Panc1 (cell line): ENCODE measurements at regions not wholly inside any gene's neighbourhood (a gene's known extent, or its start where the extent isn't known, plus 50 kb on each side); places are given as distances from the start of the nearest gene placed in this dataset.

Experiments
- ATAC-seq: fragments of 200-7000 bp; cut with Tn5 transposase; 2 replicates; pipeline ENCODE4 v1.9.1; 2020; ENCODE audit warnings: mild to moderate bottlenecking, moderate library complexity
- BruUV-seq: library from RNA; stranded (reverse); fragments of 400-500 nt; replicated peaks from 2 replicates; lab custom pipeline; 2021; lab: Mats Ljungman, UMichigan
- CTCF ChIA-PET: fragments of 300-600 bp; sonication (Branson Sonifier 250); formaldehyde crosslinking; loops from one replicate; lab custom pipeline; 2022; ENCODE audit warnings: antibody characterized with exemption; lab: Charles Lee
- POLR2A ChIA-PET: fragments of 300-600 bp; sonication (Branson Sonifier 250); formaldehyde crosslinking; loops from one replicate; lab custom pipeline; 2022; ENCODE audit warnings: antibody characterized with exemption; lab: Charles Lee
- DNase-seq: peaks from one replicate; pipeline ENCODE4 v3.0.0-alpha.2; 2010; ENCODE audit warnings: low read depth, low spot score
- H3K27ac ChIP-seq: 2 replicates; pipeline ENCODE4 v1.5.1; 2011; ENCODE audit warnings: mild to moderate bottlenecking, low read length, inconsistent platforms
- H3K27me3 ChIP-seq: fragments of 200-500 bp; sonication (Bioruptor generic); 2 replicates; pipeline ENCODE4 v1.6.0; 2014; ENCODE audit warnings: low read length, inconsistent platforms; ENCODE audit not compliant: control insufficient read depth, insufficient read depth
- H3K36me3 ChIP-seq: fragments of 200-500 bp; sonication (Bioruptor generic); 2 replicates; pipeline ENCODE4 v1.5.1; 2014; ENCODE audit warnings: inconsistent platforms, mild to moderate bottlenecking, low read length, moderate library complexity; ENCODE audit not compliant: control insufficient read depth, insufficient read depth
- H3K4me1 ChIP-seq: 2 replicates; pipeline ENCODE4 v1.5.1; 2011; ENCODE audit warnings: inconsistent platforms, mild to moderate bottlenecking, low read length, moderate library complexity; ENCODE audit not compliant: control insufficient read depth, insufficient read depth
- H3K4me3 ChIP-seq, 2 experiments: 2 replicates each; pipeline ENCODE4 v1.5.1; 2011 to 2012; ENCODE audit warnings: low read depth in 2 of 2, low read length in 2 of 2, mild to moderate bottlenecking in 2 of 2, inconsistent platforms in 1 of 2, moderate library complexity in 1 of 2
- H3K9me3 ChIP-seq: fragments of 200-500 bp; sonication (Bioruptor generic); 2 replicates; pipeline ENCODE4 v1.5.1; 2014; ENCODE audit warnings: low read depth, mild to moderate bottlenecking, inconsistent platforms, low read length, moderate library complexity; ENCODE audit not compliant: control insufficient read depth, insufficient read depth
- POLR2AphosphoS5 ChIP-seq: IDR thresholded peaks from 2 replicates; pipeline ENCODE4 v1.6.1; 2012; ENCODE audit warnings: mild to moderate bottlenecking, low read depth, low read length, moderate library complexity
- SIN3A ChIP-seq: IDR thresholded peaks from 2 replicates; pipeline ENCODE4 v1.6.1; 2012; ENCODE audit warnings: low read depth, mild to moderate bottlenecking, low read length, moderate library complexity, borderline replicate concordance; ENCODE audit not compliant: insufficient read depth
- TCF7L2 ChIP-seq: IDR thresholded peaks from 2 replicates; pipeline ENCODE4 v1.6.1; 2011; ENCODE audit warnings: mild to moderate bottlenecking, low read depth, low read length, inconsistent platforms
- in situ Hi-C: cut with HindIII; loops from 2 replicates; pipeline ENCODE4 v1.10.0; 2016; ENCODE audit warnings: low sequenced_read_pairs, low pct_unique_long_range_greater_than_20kb
- intact Hi-C: fragments of 100-400 bp; cut with micrococcal nuclease; formaldehyde crosslinking; loops from one replicate; pipeline ENCODE4 v1.10.0; 2022; ENCODE audit not compliant: unreplicated experiment
- TF ChIP-seq, protein P1 (sequence below), 2 experiments: IDR thresholded peaks; 2 replicates each; pipeline ENCODE4 v1.6.1; 2011 to 2012; ENCODE audit warnings: low read depth in 2 of 2, control low read depth in 1 of 2, low read length in 1 of 2, mild to moderate bottlenecking in 1 of 2, moderate library complexity in 1 of 2; ENCODE audit not compliant: insufficient read depth in 1 of 2
- TF ChIP-seq, protein P2 (sequence below): fragments of 450-650 bp; IDR thresholded peaks from 2 replicates; pipeline ENCODE4 v1.5.1; 2017; ENCODE audit warnings: mild to moderate bottlenecking

DNA sequence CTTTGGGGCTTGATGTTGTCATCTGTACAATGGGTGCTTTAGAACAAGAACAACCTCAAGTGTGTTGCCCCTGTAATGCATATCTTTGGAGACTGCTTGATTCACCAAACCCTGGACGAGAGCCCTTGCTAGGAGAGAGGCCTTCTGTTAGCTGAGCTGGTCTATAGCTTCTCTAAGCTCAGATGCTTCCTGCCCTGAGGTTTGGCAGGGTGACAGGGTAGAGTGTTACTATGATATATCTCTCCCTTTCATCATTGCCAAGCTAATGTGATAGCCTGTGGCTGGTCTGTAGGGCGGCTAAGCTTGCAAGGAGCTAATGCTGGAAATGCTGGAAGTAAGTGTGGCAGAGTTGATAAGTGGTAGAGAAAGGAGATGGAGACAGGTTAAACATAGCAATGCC is 364.1 kb downstream of the RPS24 start:
- no TSS peak for BruUV-seq
- no peak for ATAC-seq
- POLR2A ChIA-PET = no interaction called here
- intact Hi-C loops (no loop called here), in situ Hi-C loops (no loop called here)
- Histone ChIP-seq H3K36me3 (no peaks in the 10 kb centered on the region), H3K4me3 (no peak overlapping the region), H3K27me3 (peaks cover 6% of the 10 kb centered on the region; the same call in 1 of the 2 replicates), H3K27ac (no peak overlapping the region), H3K9me3 (no peaks in the 10 kb centered on the region), H3K4me1 (no peaks in the 10 kb centered on the region)
- CTCF ChIA-PET = no interaction called here
- TF ChIP-seq TCF7L2 (no peak), SIN3A (no peak), POLR2AphosphoS5 (no peak)
- TF ChIP-seq, protein P1, sequence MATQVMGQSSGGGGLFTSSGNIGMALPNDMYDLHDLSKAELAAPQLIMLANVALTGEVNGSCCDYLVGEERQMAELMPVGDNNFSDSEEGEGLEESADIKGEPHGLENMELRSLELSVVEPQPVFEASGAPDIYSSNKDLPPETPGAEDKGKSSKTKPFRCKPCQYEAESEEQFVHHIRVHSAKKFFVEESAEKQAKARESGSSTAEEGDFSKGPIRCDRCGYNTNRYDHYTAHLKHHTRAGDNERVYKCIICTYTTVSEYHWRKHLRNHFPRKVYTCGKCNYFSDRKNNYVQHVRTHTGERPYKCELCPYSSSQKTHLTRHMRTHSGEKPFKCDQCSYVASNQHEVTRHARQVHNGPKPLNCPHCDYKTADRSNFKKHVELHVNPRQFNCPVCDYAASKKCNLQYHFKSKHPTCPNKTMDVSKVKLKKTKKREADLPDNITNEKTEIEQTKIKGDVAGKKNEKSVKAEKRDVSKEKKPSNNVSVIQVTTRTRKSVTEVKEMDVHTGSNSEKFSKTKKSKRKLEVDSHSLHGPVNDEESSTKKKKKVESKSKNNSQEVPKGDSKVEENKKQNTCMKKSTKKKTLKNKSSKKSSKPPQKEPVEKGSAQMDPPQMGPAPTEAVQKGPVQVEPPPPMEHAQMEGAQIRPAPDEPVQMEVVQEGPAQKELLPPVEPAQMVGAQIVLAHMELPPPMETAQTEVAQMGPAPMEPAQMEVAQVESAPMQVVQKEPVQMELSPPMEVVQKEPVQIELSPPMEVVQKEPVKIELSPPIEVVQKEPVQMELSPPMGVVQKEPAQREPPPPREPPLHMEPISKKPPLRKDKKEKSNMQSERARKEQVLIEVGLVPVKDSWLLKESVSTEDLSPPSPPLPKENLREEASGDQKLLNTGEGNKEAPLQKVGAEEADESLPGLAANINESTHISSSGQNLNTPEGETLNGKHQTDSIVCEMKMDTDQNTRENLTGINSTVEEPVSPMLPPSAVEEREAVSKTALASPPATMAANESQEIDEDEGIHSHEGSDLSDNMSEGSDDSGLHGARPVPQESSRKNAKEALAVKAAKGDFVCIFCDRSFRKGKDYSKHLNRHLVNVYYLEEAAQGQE (IDR thresholded peaks at IDR 0.05; ENCODE audit: insufficient read depth in 1 of 2, low read depth in 2 of 2, low read length in 1 of 2) = no peak
- TF ChIP-seq, protein P2, sequence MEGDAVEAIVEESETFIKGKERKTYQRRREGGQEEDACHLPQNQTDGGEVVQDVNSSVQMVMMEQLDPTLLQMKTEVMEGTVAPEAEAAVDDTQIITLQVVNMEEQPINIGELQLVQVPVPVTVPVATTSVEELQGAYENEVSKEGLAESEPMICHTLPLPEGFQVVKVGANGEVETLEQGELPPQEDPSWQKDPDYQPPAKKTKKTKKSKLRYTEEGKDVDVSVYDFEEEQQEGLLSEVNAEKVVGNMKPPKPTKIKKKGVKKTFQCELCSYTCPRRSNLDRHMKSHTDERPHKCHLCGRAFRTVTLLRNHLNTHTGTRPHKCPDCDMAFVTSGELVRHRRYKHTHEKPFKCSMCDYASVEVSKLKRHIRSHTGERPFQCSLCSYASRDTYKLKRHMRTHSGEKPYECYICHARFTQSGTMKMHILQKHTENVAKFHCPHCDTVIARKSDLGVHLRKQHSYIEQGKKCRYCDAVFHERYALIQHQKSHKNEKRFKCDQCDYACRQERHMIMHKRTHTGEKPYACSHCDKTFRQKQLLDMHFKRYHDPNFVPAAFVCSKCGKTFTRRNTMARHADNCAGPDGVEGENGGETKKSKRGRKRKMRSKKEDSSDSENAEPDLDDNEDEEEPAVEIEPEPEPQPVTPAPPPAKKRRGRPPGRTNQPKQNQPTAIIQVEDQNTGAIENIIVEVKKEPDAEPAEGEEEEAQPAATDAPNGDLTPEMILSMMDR = no peak
- DNase-seq = no peak

DNA sequence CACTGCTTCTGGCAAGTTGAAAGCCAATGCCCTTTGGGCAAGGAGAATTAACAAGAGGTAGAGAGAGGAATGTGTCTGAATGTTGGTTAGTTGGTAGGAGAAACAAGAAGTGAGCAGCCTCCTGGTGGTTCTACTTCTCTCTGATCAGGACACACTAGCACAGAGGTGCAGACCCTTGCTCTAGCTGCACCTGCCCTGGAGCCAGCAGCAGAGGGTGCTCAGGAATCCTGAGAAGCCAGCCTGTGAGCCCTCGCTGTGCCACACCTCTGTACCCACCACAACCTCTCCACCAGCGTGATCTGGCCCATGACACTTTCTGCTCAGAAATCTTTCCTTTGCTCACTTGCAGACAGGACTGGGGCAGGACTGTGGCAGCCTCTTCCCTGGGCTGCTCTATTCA is 364.7 kb downstream of the RPS24 start:
- intact Hi-C loops (no loop called here), in situ Hi-C loops (no loop called here)
- ChIA-PET CTCF (no interaction called here), POLR2A (no interaction called here)
- Histone ChIP-seq H3K9me3 (no peaks in the 10 kb centered on the region), H3K4me1 (no peaks in the 10 kb centered on the region), H3K36me3 (no peaks in the 10 kb centered on the region), H3K4me3 (no peak overlapping the region), H3K27ac (no peak overlapping the region), H3K27me3 (peaks cover 6% of the 10 kb centered on the region; the same call in 1 of the 2 replicates)
- TF ChIP-seq, protein P2 = no peak
- TF ChIP-seq TCF7L2 = no peak
- TF ChIP-seq POLR2AphosphoS5 = no peak
- TF ChIP-seq, protein P1 (IDR thresholded peaks at IDR 0.05; ENCODE audit: insufficient read depth in 1 of 2, low read depth in 2 of 2, low read length in 1 of 2) = no peak
- no peak for TF ChIP-seq SIN3A
- DNase-seq = no peak
- no peak; the same call in 1 of the 2 replicates for ATAC-seq
- no TSS peak for BruUV-seq
